HEK293T (cell line): ENCODE measurements at regions not wholly inside any gene's neighbourhood (a gene's known extent, or its start where the extent isn't known, plus 50 kb on each side); places are given as distances from the start of the nearest gene placed in this dataset.

Source experiments
- CTCF ChIA-PET: fragments of 350-600 bp; formaldehyde crosslinking; extraction: SDS; loops from one replicate; lab custom pipeline; 2021; ENCODE audit warnings: antibody characterized with exemption, inconsistent platforms; lab: Yijun Ruan, JAX
- POLR2A ChIA-PET: fragments of 350-600 bp; formaldehyde crosslinking; extraction: SDS; loops from one replicate; lab custom pipeline; 2020; ENCODE audit warnings: antibody characterized with exemption, inconsistent platforms; lab: Yijun Ruan, JAX
- DNase-seq: peaks from one replicate; pipeline ENCODE4 v3.0.0; 2012; ENCODE audit warnings: mixed read lengths; ENCODE audit errors: extremely low spot score
- ARNT ChIP-seq: fragments of 450-650 bp; IDR thresholded peaks from 2 replicates; pipeline ENCODE4 v1.6.1; 2017; ENCODE audit warnings: mild to moderate bottlenecking
- BHLHE40 ChIP-seq: fragments of 450-650 bp; IDR thresholded peaks from 2 replicates; pipeline ENCODE4 v1.6.1; 2016; ENCODE audit warnings: mild to moderate bottlenecking, moderate library complexity, borderline replicate concordance
- CTBP1 ChIP-seq: fragments of 450-650 bp; IDR thresholded peaks from 2 replicates; pipeline ENCODE4 v1.6.1; 2016; ENCODE audit warnings: borderline replicate concordance
- ELF4 ChIP-seq: fragments of 450-650 bp; IDR thresholded peaks from 2 replicates; pipeline ENCODE4 v1.6.1; 2017; ENCODE audit warnings: antibody characterized with exemption
- FOXA1 ChIP-seq: fragments of 450-650 bp; IDR thresholded peaks from 2 replicates; pipeline ENCODE4 v1.6.1; 2016; ENCODE audit warnings: mild to moderate bottlenecking
- FOXK2 ChIP-seq: fragments of 450-650 bp; IDR thresholded peaks from 2 replicates; pipeline ENCODE4 v1.6.1; 2016; ENCODE audit warnings: mild to moderate bottlenecking
- FOXM1 ChIP-seq: fragments of 450-650 bp; IDR thresholded peaks from 2 replicates; pipeline ENCODE4 v1.6.1; 2017; ENCODE audit warnings: mild to moderate bottlenecking, borderline replicate concordance
- HDGF ChIP-seq: fragments of 450-650 bp; IDR thresholded peaks from 2 replicates; pipeline ENCODE4 v1.6.1; 2017; ENCODE audit warnings: antibody characterized with exemption, borderline replicate concordance
- L3MBTL2 ChIP-seq: fragments of 450-650 bp; conservative IDR thresholded peaks from 2 replicates; pipeline ENCODE4 v1.6.1; 2016; ENCODE audit warnings: mild to moderate bottlenecking
- LEF1 ChIP-seq: fragments of 450-650 bp; IDR thresholded peaks from 2 replicates; pipeline ENCODE4 v1.6.1; 2017; ENCODE audit warnings: mild to moderate bottlenecking, borderline replicate concordance
- NFRKB ChIP-seq: fragments of 450-650 bp; IDR thresholded peaks from 2 replicates; pipeline ENCODE4 v1.6.1; 2016; ENCODE audit warnings: mild to moderate bottlenecking, moderate library complexity
- PKNOX1 ChIP-seq: fragments of 450-650 bp; IDR thresholded peaks from 2 replicates; pipeline ENCODE4 v1.6.1; 2016
- SP1 ChIP-seq: fragments of 450-650 bp; IDR thresholded peaks from 2 replicates; pipeline ENCODE4 v1.6.1; 2017
- SUZ12 ChIP-seq: fragments of 450-650 bp; IDR thresholded peaks from 2 replicates; pipeline ENCODE4 v1.6.1; 2016; ENCODE audit warnings: mild to moderate bottlenecking
- TARDBP ChIP-seq: fragments of 450-650 bp; IDR thresholded peaks from 2 replicates; pipeline ENCODE4 v1.6.1; 2016
- ZNF384 ChIP-seq: fragments of 450-650 bp; IDR thresholded peaks from 2 replicates; pipeline ENCODE4 v1.6.1; 2016

- ChIA-PET POLR2A (no interaction called here), CTCF (no interaction called here)
- no peak for TF ChIP-seq FOXA1
- no peak for DNase-seq
Measured at GRCh38 chr12:58408516-58408915, 467.1 kb downstream of the ATP23 start.

GRCh38 chr12:58412461-58413060 is 471.2 kb downstream of the ATP23 start:
- no peak for DNase-seq
- ChIA-PET POLR2A (no interaction called here), CTCF (interaction anchor here (0.7 kb wide), 1 partner anchor 14 kb away, joined by 5 read pairs; no protein-coding TSS in a partner anchor)
- TF ChIP-seq TARDBP (no peak), FOXK2 (no peak), L3MBTL2 (no peak), PKNOX1 (no peak), FOXM1 (no peak), BHLHE40 (no peak), FOXA1 (no peak), SUZ12 (no peak), LEF1 (no peak), HDGF (no peak), SP1 (no peak), CTBP1 (no peak), NFRKB (no peak), ELF4 (no peak), ZNF384 (no peak), ARNT (no peak)

- CTCF ChIA-PET: interaction anchor here (0.6 kb wide), 1 partner anchor 127 kb away, joined by 3 read pairs; no protein-coding TSS in a partner anchor
Measured at GRCh38 chr12:58413794-58414193, 472.4 kb downstream of the ATP23 start.

GRCh38 chr12:58414398-58414871 is 473.1 kb downstream of the ATP23 start:
- no peak for TF ChIP-seq FOXM1
- no peak for TF ChIP-seq TARDBP
- no peak for DNase-seq
- ChIA-PET POLR2A (no interaction called here), CTCF (no interaction called here)

More at GRCh38 chr12:58413794-58414193, 472.4 kb downstream of the ATP23 start:
- POLR2A ChIA-PET: no interaction called here
- TF ChIP-seq LEF1 (no peak), TARDBP (no peak), NFRKB (no peak), FOXA1 (no peak), SUZ12 (no peak), ELF4 (no peak), FOXK2 (no peak), FOXM1 (no peak)
- no peak for DNase-seq

- TF ChIP-seq SUZ12 (no peak), TARDBP (no peak), NFRKB (no peak), CTBP1 (no peak), ZNF384 (no peak), ELF4 (no peak), PKNOX1 (no peak), SP1 (no peak), L3MBTL2 (no peak), FOXK2 (no peak), ARNT (no peak), FOXM1 (no peak), HDGF (no peak)
- CTCF ChIA-PET: no interaction called here
- DNase-seq: no peak
- POLR2A ChIA-PET: no interaction called here
Measured at GRCh38 chr12:58415716-58416115, 474.3 kb downstream of the ATP23 start.

GRCh38 chr12:58416236-58416635 is 474.9 kb downstream of the ATP23 start:
- ChIA-PET CTCF (no interaction called here), POLR2A (no interaction called here)
- no peak for DNase-seq

More at GRCh38 chr12:58416236-58416635, 474.9 kb downstream of the ATP23 start:
- TF ChIP-seq CTBP1 (no peak), PKNOX1 (no peak), FOXK2 (no peak), NFRKB (no peak), L3MBTL2 (no peak), SUZ12 (no peak), ELF4 (no peak), FOXM1 (no peak), TARDBP (no peak), HDGF (no peak), BHLHE40 (no peak)
